ENCODE measurements at regions not wholly inside any gene's neighbourhood (a gene's known extent, or its start where the extent isn't known, plus 50 kb on each side); places are given as distances from the start of the nearest gene placed in this dataset.

- TF ChIP-seq CTCF (IDR thresholded peaks at IDR 0.05) (no peak), POLR2A (IDR thresholded peaks at IDR 0.05) (no peak)
Observed at GRCh38 chr11:32331792-32332191, 103.5 kb downstream of the WT1 start.

Measured in testis (tissue), 2 donors.